ENCODE measurements at regions not wholly inside any gene's neighbourhood (a gene's known extent, or its start where the extent isn't known, plus 50 kb on each side); places are given as distances from the start of the nearest gene placed in this dataset.

DNA sequence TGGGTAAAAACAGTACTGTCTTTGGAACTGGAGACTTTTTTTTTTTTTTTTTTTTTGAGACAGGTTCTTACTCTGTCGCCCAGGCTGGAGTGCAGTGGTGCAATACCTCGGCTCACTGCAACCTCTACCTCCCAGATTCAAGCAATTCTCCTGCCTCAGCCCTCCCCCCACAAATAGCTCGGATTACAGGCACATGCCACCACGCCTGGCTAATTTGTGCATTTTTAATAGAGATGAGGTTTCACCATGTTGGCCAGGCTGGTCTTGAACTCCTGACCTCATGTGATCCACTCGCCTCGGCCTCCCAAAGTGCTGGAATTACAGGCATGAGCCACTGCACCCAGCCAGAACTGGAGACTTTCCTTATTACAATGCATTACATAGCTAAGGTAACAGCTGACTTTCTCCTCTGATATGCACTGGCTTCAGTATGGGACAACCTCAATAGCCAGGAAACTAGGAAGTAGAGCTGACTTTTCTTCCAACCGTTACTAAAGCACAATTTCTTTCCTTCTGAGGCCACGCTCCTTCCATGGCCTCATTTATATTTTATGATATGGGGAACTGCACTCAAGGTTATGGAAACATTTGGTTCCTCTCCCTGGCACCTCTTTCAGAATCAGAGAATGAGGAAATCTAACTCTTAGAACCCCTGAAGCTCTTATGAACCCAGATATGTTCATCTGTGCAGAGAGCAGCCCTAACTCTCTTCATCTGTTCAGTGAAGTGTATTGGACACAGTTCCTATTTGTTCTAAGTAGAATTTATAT lies 53.5 kb upstream of the FAM9B start:
- no peak for ATAC-seq
- no peaks in the 10 kb centered on the region for H3K36me3 ChIP-seq
- no peak for TF ChIP-seq CTCF (IDR thresholded peaks at IDR 0.05)
- H3K4me1 ChIP-seq = no peaks in the 10 kb centered on the region
- H3K4me3 ChIP-seq = no peak overlapping the region
- DNase-seq = no peak
- no peaks in the 10 kb centered on the region for H3K9me3 ChIP-seq
- H3K27ac ChIP-seq = no peak overlapping the region
- intact Hi-C loops (cut with DNase I) = no loop called here
- H3K27me3 ChIP-seq = no peaks in the 10 kb centered on the region

GRCh38 chrX:9088896-9089295 lies 55.0 kb upstream of the FAM9B start:
- H3K9me3 ChIP-seq = no peaks in the 10 kb centered on the region
- TF ChIP-seq CTCF (IDR thresholded peaks at IDR 0.05) = no peak
- H3K4me1 ChIP-seq = no peaks in the 10 kb centered on the region
- no peak for DNase-seq
- H3K27ac ChIP-seq = no peak overlapping the region
- H3K4me3 ChIP-seq = no peak overlapping the region
- no peaks in the 10 kb centered on the region for H3K27me3 ChIP-seq
- no peak for ATAC-seq
- no peaks in the 10 kb centered on the region for H3K36me3 ChIP-seq
- intact Hi-C loops (cut with DNase I) = no loop called here

DNA sequence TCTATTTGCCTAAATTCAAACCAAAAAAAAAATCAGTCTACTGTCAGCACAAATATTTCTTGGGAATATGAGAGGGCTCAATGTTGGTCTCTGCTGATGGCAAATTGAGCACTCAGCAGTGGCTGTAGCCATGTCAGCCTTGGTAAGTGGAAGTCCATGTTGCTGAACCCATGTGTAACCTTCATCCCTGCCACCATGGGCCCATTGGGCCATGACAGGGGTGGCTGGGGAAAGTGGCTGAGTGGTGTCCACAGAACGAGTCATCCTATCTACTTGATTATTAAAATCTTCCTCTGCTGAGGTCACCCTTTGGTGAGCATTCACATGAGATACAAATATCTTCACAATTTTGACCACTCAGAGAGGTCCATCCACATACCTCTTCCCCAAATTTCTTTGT lies 56.8 kb upstream of the FAM9B start:
- Histone ChIP-seq H3K27me3 (no peaks in the 10 kb centered on the region), H3K4me1 (no peaks in the 10 kb centered on the region), H3K36me3 (no peaks in the 10 kb centered on the region), H3K27ac (no peak overlapping the region), H3K9me3 (no peaks in the 10 kb centered on the region), H3K4me3 (no peak overlapping the region)
- TF ChIP-seq CTCF (IDR thresholded peaks at IDR 0.05) = no peak
- DNase-seq (no peak), ATAC-seq (no peak)
- intact Hi-C loops (cut with DNase I) = no loop called here

GRCh38 chrX:9091258-9091657 lies 57.3 kb upstream of the FAM9B start:
- Histone ChIP-seq H3K4me1 (no peaks in the 10 kb centered on the region), H3K36me3 (no peaks in the 10 kb centered on the region), H3K4me3 (no peak overlapping the region), H3K9me3 (no peaks in the 10 kb centered on the region), H3K27me3 (no peaks in the 10 kb centered on the region), H3K27ac (no peak overlapping the region)
- ATAC-seq (no peak), DNase-seq (no peak)
- TF ChIP-seq CTCF (IDR thresholded peaks at IDR 0.05) = no peak
- intact Hi-C loops (cut with DNase I) = no loop called here

DNA sequence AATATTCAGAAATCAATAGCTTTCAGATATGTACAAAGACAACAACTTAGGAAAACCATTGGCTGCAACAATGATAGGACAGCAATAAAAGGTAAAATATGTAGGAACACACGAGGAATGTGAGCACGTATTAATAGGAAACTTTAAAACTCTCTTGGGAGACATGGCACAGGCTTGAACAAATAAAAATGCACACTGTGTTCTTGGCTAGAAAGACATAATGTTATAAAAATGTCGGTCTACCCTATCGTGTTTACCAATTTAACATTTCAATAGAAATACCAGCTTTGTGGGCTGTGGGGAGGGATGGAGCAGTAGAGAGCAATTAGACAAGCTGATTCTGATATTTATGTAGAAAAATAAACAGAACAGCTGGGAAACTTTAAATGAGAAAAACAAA lies 69.0 kb upstream of the FAM9B start:
- no peak for DNase-seq
- intact Hi-C loops (cut with DNase I) = no loop called here
- ATAC-seq = no peak
- Histone ChIP-seq H3K4me3 (no peak overlapping the region), H3K36me3 (no peaks in the 10 kb centered on the region), H3K27ac (no peak overlapping the region), H3K9me3 (no peaks in the 10 kb centered on the region), H3K27me3 (no peaks in the 10 kb centered on the region), H3K4me1 (no peaks in the 10 kb centered on the region)
- no peak for TF ChIP-seq CTCF (IDR thresholded peaks at IDR 0.05)
